H9 (cell line): ENCODE measurements at regions not wholly inside any gene's neighbourhood (a gene's known extent, or its start where the extent isn't known, plus 50 kb on each side); places are given as distances from the start of the nearest gene placed in this dataset.

ENCODE experiments used
- DNase-seq: peaks from one replicate; pipeline ENCODE4 v3.0.0-alpha.2; 2017
- H2AFZ ChIP-seq: one replicate; pipeline ENCODE4 v1.6.1; 2013; ENCODE audit warnings: mild to moderate bottlenecking, low read length, control low read depth, moderate library complexity
- H2AK5ac ChIP-seq: 2 replicates; pipeline ENCODE4 v1.6.1; 2013; ENCODE audit warnings: low read length, control low read depth, mixed read lengths; ENCODE audit not compliant: insufficient read length
- H2BK120ac ChIP-seq: one replicate; pipeline ENCODE4 v1.6.1; 2013; ENCODE audit warnings: low read depth, mild to moderate bottlenecking, low read length, control low read depth, inconsistent platforms; ENCODE audit not compliant: poor library complexity, severe bottlenecking
- H2BK12ac ChIP-seq: 2 replicates; pipeline ENCODE4 v1.6.1; 2013; ENCODE audit warnings: low read length, control low read depth, mixed read lengths, low read depth; ENCODE audit not compliant: insufficient read length
- H2BK15ac ChIP-seq: 2 replicates; pipeline ENCODE4 v1.6.1; 2013; ENCODE audit warnings: low read depth, low read length, control low read depth
- H2BK20ac ChIP-seq: one replicate; pipeline ENCODE4 v1.6.1; 2013; ENCODE audit warnings: low read depth, mild to moderate bottlenecking, low read length, control low read depth, inconsistent platforms; ENCODE audit not compliant: poor library complexity, severe bottlenecking
- H2BK5ac ChIP-seq: 2 replicates; pipeline ENCODE4 v1.6.1; 2013; ENCODE audit warnings: low read length, control low read depth, mixed read lengths; ENCODE audit not compliant: insufficient read length
- H3K14ac ChIP-seq: 2 replicates; pipeline ENCODE4 v1.6.1; 2013; ENCODE audit warnings: low read length, control low read depth; ENCODE audit not compliant: insufficient read depth
- H3K18ac ChIP-seq: 2 replicates; pipeline ENCODE4 v1.6.1; 2013; ENCODE audit warnings: low read depth, mild to moderate bottlenecking, mixed read lengths, low read length, control low read depth; ENCODE audit not compliant: insufficient read length
- H3K23ac ChIP-seq: 2 replicates; pipeline ENCODE4 v1.6.1; 2013; ENCODE audit warnings: low read length, control low read depth, mixed read lengths, low read depth; ENCODE audit not compliant: insufficient read length
- H3K23me2 ChIP-seq: 2 replicates; pipeline ENCODE4 v1.6.1; 2013; ENCODE audit warnings: low read depth, mild to moderate bottlenecking, mixed read lengths, low read length, control low read depth; ENCODE audit not compliant: insufficient read length, poor library complexity, severe bottlenecking
- H3K27ac ChIP-seq: 2 replicates; pipeline ENCODE4 v1.5.1; 2013; ENCODE audit warnings: low read length, control low read depth, mixed read lengths, low read depth; ENCODE audit not compliant: insufficient read length
- H3K27me3 ChIP-seq: 2 replicates; pipeline ENCODE4 v1.6.1; 2013; ENCODE audit warnings: low read length, control low read depth, inconsistent platforms; ENCODE audit not compliant: insufficient read depth
- H3K4ac ChIP-seq: 2 replicates; pipeline ENCODE4 v1.6.1; 2013; ENCODE audit warnings: low read depth, mild to moderate bottlenecking, control low read depth, inconsistent platforms, low read length, moderate library complexity
- H3K4me1 ChIP-seq: 2 replicates; pipeline ENCODE4 v1.6.1; 2013; ENCODE audit warnings: low read length, control low read depth, inconsistent platforms; ENCODE audit not compliant: insufficient read depth
- H3K4me2 ChIP-seq: 2 replicates; pipeline ENCODE4 v1.6.1; 2013; ENCODE audit warnings: low read length, control low read depth, mixed read lengths; ENCODE audit not compliant: insufficient read length, insufficient read depth
- H3K56ac ChIP-seq: 2 replicates; pipeline ENCODE4 v1.6.1; 2013; ENCODE audit warnings: low read depth, mild to moderate bottlenecking, mixed read lengths, low read length, control low read depth; ENCODE audit not compliant: insufficient read length
- H3K79me1 ChIP-seq: 2 replicates; pipeline ENCODE4 v1.6.1; 2013; ENCODE audit warnings: low read depth, mild to moderate bottlenecking, moderate library complexity, low read length, control low read depth, inconsistent platforms; ENCODE audit not compliant: insufficient read depth, poor library complexity, severe bottlenecking
- H3K79me2 ChIP-seq: 2 replicates; pipeline ENCODE4 v1.6.1; 2013; ENCODE audit warnings: low read length, control low read depth, inconsistent platforms; ENCODE audit not compliant: insufficient read depth
- H3K9ac ChIP-seq: 2 replicates; pipeline ENCODE4 v1.6.1; 2013; ENCODE audit warnings: low read length, control low read depth, mixed read lengths; ENCODE audit not compliant: insufficient read length; ENCODE audit errors: extremely low read depth
- H3K9me3 ChIP-seq: one replicate; pipeline ENCODE4 v1.6.1; 2013; ENCODE audit warnings: low read depth, low read length, inconsistent platforms; ENCODE audit not compliant: control insufficient read depth
- H3T11ph ChIP-seq: one replicate; pipeline ENCODE4 v1.6.1; 2013; ENCODE audit warnings: mild to moderate bottlenecking, low read length, control low read depth, inconsistent platforms
- H4K20me1 ChIP-seq: one replicate; pipeline ENCODE4 v1.6.1; 2013; ENCODE audit not compliant: control insufficient read depth, insufficient read length, insufficient read depth
- H4K5ac ChIP-seq: 2 replicates; pipeline ENCODE4 v1.6.1; 2013; ENCODE audit warnings: low read depth, mild to moderate bottlenecking, mixed read lengths, low read length, control low read depth; ENCODE audit not compliant: insufficient read length
- H4K8ac ChIP-seq: replicated peaks from 2 replicates; pipeline ENCODE4 v1.6.1; 2013; ENCODE audit warnings: low read length, control low read depth, mixed read lengths, low read depth; ENCODE audit not compliant: insufficient read length
- H4K91ac ChIP-seq: 2 replicates; pipeline ENCODE4 v1.6.1; 2013; ENCODE audit warnings: low read depth, mild to moderate bottlenecking, moderate library complexity, mixed read lengths, low read length, control low read depth; ENCODE audit not compliant: insufficient read length
- H3K27ac Mint-ChIP-seq, 3 experiments: 2 replicates in 2 of 3; 3 replicates in 1 of 3; pipeline ENCODE4 v1.8.0; 2020 to 2021; ENCODE audit warnings: mixed read lengths in 3 of 3, mild to moderate bottlenecking in 1 of 3, moderate library complexity in 1 of 3
- H3K27me3 Mint-ChIP-seq: 2 replicates; pipeline ENCODE4 v1.8.0; 2021; ENCODE audit warnings: low read depth, mild to moderate bottlenecking, moderate library complexity, mixed read lengths
- H3K36me3 Mint-ChIP-seq, 3 experiments: 2 replicates in 2 of 3; 3 replicates in 1 of 3; pipeline ENCODE4 v1.8.0; 2020 to 2021; ENCODE audit warnings: low read depth in 3 of 3, mixed read lengths in 3 of 3; ENCODE audit not compliant: insufficient read depth in 1 of 3
- H3K4me1 Mint-ChIP-seq, 2 experiments: 2 replicates each; pipeline ENCODE4 v1.8.0; 2020; ENCODE audit warnings: mixed read lengths in 2 of 2
- H3K4me3 Mint-ChIP-seq, 2 experiments: 2 replicates in 1 of 2; 3 replicates in 1 of 2; pipeline ENCODE4 v1.8.0; 2020 to 2021; ENCODE audit warnings: mild to moderate bottlenecking in 2 of 2, mixed read lengths in 2 of 2, moderate library complexity in 1 of 2
- H3K9me3 Mint-ChIP-seq, 2 experiments: 2 replicates in 1 of 2; 3 replicates in 1 of 2; pipeline ENCODE4 v1.8.0; 2020; ENCODE audit warnings: mild to moderate bottlenecking in 2 of 2, mixed read lengths in 2 of 2, moderate library complexity in 1 of 2
- WGBS: extraction: QIAGEN DNeasy Blood & Tissue Kit; methylation state at CpG from one replicate; pipeline ENCODE4 v1.1.7; 2013; ENCODE audit warnings: missing lambda C conversion rate, low lambda C conversion rate, mixed read lengths; ENCODE audit not compliant: insufficient read length; ENCODE audit errors: extremely low coverage; 5-methylcytosine and 5-hydroxymethylcytosine counted together
- TF ChIP-seq, protein P1 (sequence below): fragments of 200-600 bp; sonication (generic); conservative IDR thresholded peaks from 3 replicates; pipeline ENCODE4 v1.8.0; 2021; ENCODE audit warnings: antibody characterized with exemption, mild to moderate bottlenecking

DNA sequence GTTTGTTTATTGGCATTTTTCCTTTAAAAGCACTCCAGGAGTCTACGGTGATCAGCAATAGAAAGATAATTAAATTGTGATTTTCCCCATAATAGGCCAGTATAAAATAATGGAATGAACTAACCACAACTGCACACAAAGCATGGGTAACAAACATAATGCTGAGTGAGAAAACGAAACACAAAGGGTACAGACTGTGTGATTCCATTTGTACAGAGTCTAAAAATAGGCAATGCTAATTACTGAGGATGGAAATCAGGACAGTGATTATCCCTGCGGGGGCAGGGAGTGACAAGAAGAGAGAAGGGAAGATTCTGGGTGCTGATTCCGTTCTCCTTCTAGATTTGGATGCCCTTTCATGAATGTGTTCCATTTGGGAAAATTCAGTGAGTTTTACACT, 478.1 kb downstream of the PREX1 start:
- H3K4ac ChIP-seq: no peak overlapping the region
- no peak overlapping the region for H3K27ac ChIP-seq
- H2BK120ac ChIP-seq: no peak overlapping the region
- H3K4me1 Mint-ChIP-seq: no peaks in the 10 kb centered on the region
- no peak overlapping the region for H3K18ac ChIP-seq
- peaks cover 0 to 3% (median 2%) of the 10 kb centered on the region in 3 experiments; a peak in 5 of 7 replicates for H3K36me3 Mint-ChIP-seq
- H2BK20ac ChIP-seq: no peak overlapping the region
- no peak overlapping the region for H3K56ac ChIP-seq
- no peak overlapping the region for H2BK5ac ChIP-seq
- H3K23me2 ChIP-seq: no peaks in the 10 kb centered on the region
- H2BK12ac ChIP-seq: no peak overlapping the region
- no peak overlapping the region for H3K27ac Mint-ChIP-seq
- no peak overlapping the region for H4K5ac ChIP-seq
- no peaks in the 10 kb centered on the region for H3K79me2 ChIP-seq
- H3K4me3 Mint-ChIP-seq: no peak overlapping the region
- H2AFZ ChIP-seq: no peak overlapping the region
- no peak overlapping the region for H3T11ph ChIP-seq
- H3K23ac ChIP-seq: no peak overlapping the region
- peaks cover 8% of the 10 kb centered on the region in 2 experiments; a peak in 4 of 5 replicates for H3K9me3 Mint-ChIP-seq
- H4K8ac ChIP-seq: no peak overlapping the region
- no peaks in the 10 kb centered on the region for H3K9me3 ChIP-seq
- H3K4me2 ChIP-seq: no peak overlapping the region
- H3K9ac ChIP-seq: no peak overlapping the region
- no peak overlapping the region for H2BK15ac ChIP-seq
- TF ChIP-seq, protein P1, sequence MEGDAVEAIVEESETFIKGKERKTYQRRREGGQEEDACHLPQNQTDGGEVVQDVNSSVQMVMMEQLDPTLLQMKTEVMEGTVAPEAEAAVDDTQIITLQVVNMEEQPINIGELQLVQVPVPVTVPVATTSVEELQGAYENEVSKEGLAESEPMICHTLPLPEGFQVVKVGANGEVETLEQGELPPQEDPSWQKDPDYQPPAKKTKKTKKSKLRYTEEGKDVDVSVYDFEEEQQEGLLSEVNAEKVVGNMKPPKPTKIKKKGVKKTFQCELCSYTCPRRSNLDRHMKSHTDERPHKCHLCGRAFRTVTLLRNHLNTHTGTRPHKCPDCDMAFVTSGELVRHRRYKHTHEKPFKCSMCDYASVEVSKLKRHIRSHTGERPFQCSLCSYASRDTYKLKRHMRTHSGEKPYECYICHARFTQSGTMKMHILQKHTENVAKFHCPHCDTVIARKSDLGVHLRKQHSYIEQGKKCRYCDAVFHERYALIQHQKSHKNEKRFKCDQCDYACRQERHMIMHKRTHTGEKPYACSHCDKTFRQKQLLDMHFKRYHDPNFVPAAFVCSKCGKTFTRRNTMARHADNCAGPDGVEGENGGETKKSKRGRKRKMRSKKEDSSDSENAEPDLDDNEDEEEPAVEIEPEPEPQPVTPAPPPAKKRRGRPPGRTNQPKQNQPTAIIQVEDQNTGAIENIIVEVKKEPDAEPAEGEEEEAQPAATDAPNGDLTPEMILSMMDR: no peak
- H3K27me3 Mint-ChIP-seq: no peaks in the 10 kb centered on the region
- H3K79me1 ChIP-seq: no peaks in the 10 kb centered on the region
- H4K20me1 ChIP-seq: no peaks in the 10 kb centered on the region
- H3K4me1 ChIP-seq: no peaks in the 10 kb centered on the region
- no peak overlapping the region for H2AK5ac ChIP-seq
- DNase-seq: no peak
- no peaks in the 10 kb centered on the region for H3K27me3 ChIP-seq
- H4K91ac ChIP-seq: no peak overlapping the region
- WGBS: no CpG with 5 or more reads among the region's 4 CpGs
- H3K14ac ChIP-seq: no peak overlapping the region
